ENCODE measurements at regions not wholly inside any gene's neighbourhood (a gene's known extent, or its start where the extent isn't known, plus 50 kb on each side); places are given as distances from the start of the nearest gene placed in this dataset.

GRCh38 chr4:186901850-186902249, 178.2 kb upstream of the FAT1 start:
- Histone ChIP-seq H2AFZ (ENCODE audit: insufficient read depth, low read depth, low read length, poor library complexity, severe bottlenecking) (no peak overlapping the region), H3K4me2 (replicated peaks; ENCODE audit: extremely low read depth, low read length, poor library complexity, severe bottlenecking) (no peak overlapping the region), H3K9me3 (replicated peaks in 1 of 2; ENCODE audit: control insufficient read depth in 1 of 2, insufficient read depth in 1 of 2, low read length in 2 of 2) (peaks cover 8 to 14% of the 10 kb centered on the region in 2 donors), H3K27me3 (ENCODE audit: control insufficient read depth in 2 of 2, insufficient read depth in 2 of 2, low read length in 2 of 2) (no peaks in the 10 kb centered on the region), H3K79me2 (ENCODE audit: insufficient read depth, low read length) (no peaks in the 10 kb centered on the region), H3K27ac (ENCODE audit: low read depth in 1 of 2, low read length in 2 of 2) (no peak overlapping the region), H3K4me1 (ENCODE audit: control insufficient read depth in 1 of 2, insufficient read depth in 2 of 2, low read length in 2 of 2) (no peaks in the 10 kb centered on the region), H3K36me3 (replicated peaks in 1 of 2; ENCODE audit: control insufficient read depth in 1 of 2, insufficient read depth in 2 of 2, low read length in 2 of 2) (no peaks in the 10 kb centered on the region), H3K4me3 (replicated peaks in 1 of 3; ENCODE audit: low read depth in 2 of 3, low read length in 3 of 3) (no peak overlapping the region), H3K9ac (ENCODE audit: insufficient read depth, low read length, poor library complexity, severe bottlenecking) (no peak overlapping the region), H4K20me1 (ENCODE audit: insufficient read depth, low read length) (no peaks in the 10 kb centered on the region)
- Mint-ChIP-seq H3K27ac (no peak overlapping the region), H3K9me3 (peaks cover 5 to 21% (median 13%) of the 10 kb centered on the region in 7 donors), H3K4me3 (no peak overlapping the region), H3K36me3 (no peaks in the 10 kb centered on the region), H3K4me1 (no peaks in the 10 kb centered on the region), H3K27me3 (ENCODE audit: low read depth in 3 of 3) (no peaks in the 10 kb centered on the region)
- TF ChIP-seq CTCF (IDR thresholded peaks at IDR 0.05), result no peak
- intact Hi-C loops (cut with micrococcal nuclease), result no loop called here
- 60% methylated on average over 1 of the region's 3 CpGs for WGBS (ENCODE audit: insufficient coverage)
- DNase-seq, result no peak

GRCh38 chr4:186902361-186902760, 178.7 kb upstream of the FAT1 start:
- Histone ChIP-seq H3K4me3 (replicated peaks in 1 of 3; ENCODE audit: low read depth in 2 of 3, low read length in 3 of 3) (no peak overlapping the region), H3K79me2 (ENCODE audit: insufficient read depth, low read length) (no peaks in the 10 kb centered on the region), H3K9ac (ENCODE audit: insufficient read depth, low read length, poor library complexity, severe bottlenecking) (no peak overlapping the region), H3K27ac (ENCODE audit: low read depth in 1 of 2, low read length in 2 of 2) (no peak overlapping the region), H4K20me1 (ENCODE audit: insufficient read depth, low read length) (no peaks in the 10 kb centered on the region), H3K9me3 (replicated peaks in 1 of 2; ENCODE audit: control insufficient read depth in 1 of 2, insufficient read depth in 1 of 2, low read length in 2 of 2) (peaks cover 5 to 15% of the 10 kb centered on the region in 2 donors), H3K27me3 (ENCODE audit: control insufficient read depth in 2 of 2, insufficient read depth in 2 of 2, low read length in 2 of 2) (no peaks in the 10 kb centered on the region), H3K36me3 (replicated peaks in 1 of 2; ENCODE audit: control insufficient read depth in 1 of 2, insufficient read depth in 2 of 2, low read length in 2 of 2) (no peaks in the 10 kb centered on the region), H3K4me1 (ENCODE audit: control insufficient read depth in 1 of 2, insufficient read depth in 2 of 2, low read length in 2 of 2) (no peaks in the 10 kb centered on the region), H2AFZ (ENCODE audit: insufficient read depth, low read depth, low read length, poor library complexity, severe bottlenecking) (no peak overlapping the region), H3K4me2 (replicated peaks; ENCODE audit: extremely low read depth, low read length, poor library complexity, severe bottlenecking) (no peak overlapping the region)
- WGBS (ENCODE audit: insufficient coverage), result 0% methylated on average over 1 of the region's 4 CpGs
- no peaks in the 10 kb centered on the region for H3K27me3 Mint-ChIP-seq (ENCODE audit: low read depth in 3 of 3)
- H3K9me3 Mint-ChIP-seq, result peaks cover 6 to 24% (median 14%) of the 10 kb centered on the region in 7 donors
- DNase-seq, result no peak
- H3K4me1 Mint-ChIP-seq, result no peaks in the 10 kb centered on the region
- no peak overlapping the region for H3K27ac Mint-ChIP-seq
- intact Hi-C loops (cut with micrococcal nuclease), result no loop called here
- no peak for TF ChIP-seq CTCF (IDR thresholded peaks at IDR 0.05)
- H3K4me3 Mint-ChIP-seq, result no peak overlapping the region
- no peaks in the 10 kb centered on the region for H3K36me3 Mint-ChIP-seq
